Urinary bladder (tissue), 3 donors: ENCODE measurements at regions not wholly inside any gene's neighbourhood (a gene's known extent, or its start where the extent isn't known, plus 50 kb on each side); places are given as distances from the start of the nearest gene placed in this dataset.
"Not testable (repeated sequence)": the region's sequence is repeated elsewhere in the genome, so short reads cannot be mapped to it uniquely, and the experiment has no call there.

Experiments
- DNase-seq: peaks from one replicate; pipeline ENCODE4 v3.0.0-alpha.2; 2015; ENCODE audit errors: extremely low spot score
- H3K27ac ChIP-seq: one replicate; pipeline ENCODE4 v1.5.1; 2013; ENCODE audit warnings: low read depth, mild to moderate bottlenecking, moderate library complexity
- H3K36me3 ChIP-seq: one replicate; pipeline ENCODE4 v1.6.1; 2013; ENCODE audit warnings: mild to moderate bottlenecking, moderate library complexity; ENCODE audit not compliant: insufficient read depth
- H3K4me1 ChIP-seq: one replicate; pipeline ENCODE4 v1.6.1; 2013; ENCODE audit warnings: mild to moderate bottlenecking, moderate library complexity; ENCODE audit not compliant: insufficient read depth
- H3K4me3 ChIP-seq: one replicate; pipeline ENCODE4 v1.5.1; 2013; ENCODE audit warnings: low read depth, low read length
- WGBS: extraction: QIAGEN DNeasy Blood & Tissue Kit; methylation state at CpG from one replicate; pipeline ENCODE4 v1.1.7; 2013; 5-methylcytosine and 5-hydroxymethylcytosine counted together
- donor health status: healthy with polysubstance abuse.
- donor health status: healthy.

GRCh38 chr18:43760010-43760409, 482.7 kb upstream of the SYT4 start:
- no peaks in the 10 kb centered on the region for H3K4me1 ChIP-seq
- no peak overlapping the region for H3K4me3 ChIP-seq

GRCh38 chr18:43772907-43773306, 495.6 kb upstream of the SYT4 start:
- 44% methylated on average over 1 of the region's 1 CpG for WGBS
- DNase-seq = no peak

More at GRCh38 chr18:43760010-43760409, 482.7 kb upstream of the SYT4 start:
- DNase-seq = no peak
- Histone ChIP-seq H3K36me3 (no peaks in the 10 kb centered on the region), H3K27ac (no peak overlapping the region)

GRCh38 chr18:43774497-43774896, 497.2 kb upstream of the SYT4 start:
- H3K4me3 ChIP-seq = no peak overlapping the region
- H3K36me3 ChIP-seq = no peaks in the 10 kb centered on the region
- no peak overlapping the region for H3K27ac ChIP-seq
- 94% methylated on average over 5 of the region's 5 CpGs for WGBS
- H3K4me1 ChIP-seq = no peaks in the 10 kb centered on the region
- DNase-seq = no peak

More at GRCh38 chr18:43772907-43773306, 495.6 kb upstream of the SYT4 start:
- H3K4me3 ChIP-seq = no peak overlapping the region
- H3K36me3 ChIP-seq = no peaks in the 10 kb centered on the region
- H3K4me1 ChIP-seq = no peaks in the 10 kb centered on the region
- H3K27ac ChIP-seq = no peak overlapping the region

- Histone ChIP-seq H3K27ac (no peak overlapping the region), H3K4me3 (no peak overlapping the region), H3K4me1 (no peaks in the 10 kb centered on the region), H3K36me3 (no peaks in the 10 kb centered on the region)
- DNase-seq = no peak
- WGBS = 74% methylated on average over 2 of the region's 2 CpGs
Measured at GRCh38 chr18:43775591-43775990, 498.3 kb upstream of the SYT4 start.

- H3K36me3 ChIP-seq = no peaks in the 10 kb centered on the region
- H3K4me3 ChIP-seq = no peak overlapping the region
- no peak overlapping the region for H3K27ac ChIP-seq
- no peak for DNase-seq
- H3K4me1 ChIP-seq = no peaks in the 10 kb centered on the region
- WGBS = 62% methylated on average over 2 of the region's 2 CpGs
Measured at GRCh38 chr18:43776997-43777396, 499.7 kb upstream of the SYT4 start.

- 83% methylated on average over 2 of the region's 2 CpGs for WGBS
- H3K27ac ChIP-seq = no peak overlapping the region
- H3K4me1 ChIP-seq = no peaks in the 10 kb centered on the region
- no peak for DNase-seq
- no peak overlapping the region for H3K4me3 ChIP-seq
- no peaks in the 10 kb centered on the region for H3K36me3 ChIP-seq
Measured at GRCh38 chr18:43777636-43778304, 500.5 kb upstream of the SYT4 start.

GRCh38 chr18:43780782-43781340, 503.6 kb upstream of the SYT4 start:
- no peak for DNase-seq
- Histone ChIP-seq H3K27ac (no peak overlapping the region), H3K4me3 (no peak overlapping the region), H3K4me1 (no peaks in the 10 kb centered on the region), H3K36me3 (no peaks in the 10 kb centered on the region)
- 64% methylated on average over 2 of the region's 2 CpGs for WGBS

- Histone ChIP-seq H3K4me3 (no peak overlapping the region), H3K27ac (no peak overlapping the region), H3K4me1 (no peaks in the 10 kb centered on the region), H3K36me3 (no peaks in the 10 kb centered on the region)
- WGBS = 84% methylated on average over 1 of the region's 1 CpG
- no peak for DNase-seq
Measured at GRCh38 chr18:43785158-43785557, 507.9 kb upstream of the SYT4 start.

- 91% methylated on average over 4 of the region's 4 CpGs for WGBS
- no peak for DNase-seq
- H3K4me1 ChIP-seq = no peaks in the 10 kb centered on the region
- H3K27ac ChIP-seq = no peak overlapping the region
- no peak overlapping the region for H3K4me3 ChIP-seq
- H3K36me3 ChIP-seq = no peaks in the 10 kb centered on the region
Measured at GRCh38 chr18:43786893-43787292, 509.6 kb upstream of the SYT4 start.

- H3K36me3 ChIP-seq, H3K27ac ChIP-seq, H3K4me3 ChIP-seq, H3K4me1 ChIP-seq, DNase-seq: not testable (repeated sequence)
Measured at GRCh38 chr18:43787721-43788120, 510.4 kb upstream of the SYT4 start.

- Histone ChIP-seq H3K4me1 (no peaks in the 10 kb centered on the region), H3K36me3 (no peaks in the 10 kb centered on the region), H3K27ac (peak overlapping the region; percentile 23), H3K4me3 (no peak overlapping the region)
- 40% methylated on average over 3 of the region's 3 CpGs for WGBS
- DNase-seq = no peak
Measured at GRCh38 chr18:43789234-43790000, 512.1 kb upstream of the SYT4 start.

GRCh38 chr18:43793910-43794309, 516.6 kb upstream of the SYT4 start:
- H3K4me1 ChIP-seq = no peaks in the 10 kb centered on the region
- DNase-seq = no peak
- 64% methylated on average over 1 of the region's 1 CpG for WGBS
- no peak overlapping the region for H3K27ac ChIP-seq
- H3K4me3 ChIP-seq = no peak overlapping the region
- no peaks in the 10 kb centered on the region for H3K36me3 ChIP-seq

GRCh38 chr18:43794363-43794762, 517.1 kb upstream of the SYT4 start:
- H3K4me3 ChIP-seq = no peak overlapping the region
- H3K36me3 ChIP-seq = no peaks in the 10 kb centered on the region
- no peaks in the 10 kb centered on the region for H3K4me1 ChIP-seq
- H3K27ac ChIP-seq = no peak overlapping the region
- DNase-seq = no peak
- 33% methylated on average over 2 of the region's 2 CpGs for WGBS

GRCh38 chr18:43797347-43797746, 520.1 kb upstream of the SYT4 start:
- Histone ChIP-seq H3K4me1 (no peaks in the 10 kb centered on the region), H3K36me3 (no peaks in the 10 kb centered on the region), H3K27ac (no peak overlapping the region), H3K4me3 (no peak overlapping the region)
- 90% methylated on average over 1 of the region's 1 CpG for WGBS
- DNase-seq = no peak
